HCT116 (cell line): ENCODE measurements at regions not wholly inside any gene's neighbourhood (a gene's known extent, or its start where the extent isn't known, plus 50 kb on each side); places are given as distances from the start of the nearest gene placed in this dataset.
A peak's percentile ranks its signal among the peaks of the same experiment; 100 is the strongest.

Experiments
- ATAC-seq: fragments of 200-7000 bp; cut with Tn5 transposase; 2 replicates; pipeline ENCODE4 v1.9.1; 2020; ENCODE audit warnings: mild to moderate bottlenecking, moderate library complexity
- BruUV-seq: library from RNA; stranded (reverse); fragments of 400-500 nt; replicated peaks from 2 replicates; lab custom pipeline; 2021; lab: Mats Ljungman, UMichigan
- CTCF ChIA-PET: fragments of 300-600 bp; sonication (Branson Sonifier 250); formaldehyde crosslinking; loops from one replicate; lab custom pipeline; 2021; ENCODE audit warnings: antibody characterized with exemption; lab: Charles Lee
- POLR2A ChIA-PET: fragments of 300-600, 350-600 bp; sonication (Branson Sonifier 250); formaldehyde crosslinking; loops from one replicate; lab custom pipeline; 2021; ENCODE audit warnings: antibody characterized with exemption; lab: Charles Lee
- RAD21 ChIA-PET, 2 experiments: fragments of 300-600 bp; sonication (Branson Sonifier 250); formaldehyde crosslinking; loops; one replicate each; lab custom pipeline; 2023; ENCODE audit warnings: low total read pairs in 2 of 2; ENCODE audit not compliant: uncharacterized antibody in 2 of 2, unreplicated experiment in 2 of 2, low non-redundant PET in 1 of 2; lab: Charles Lee
- DNase-seq: peaks from one replicate; pipeline ENCODE4 v3.0.0-alpha.2; 2010; ENCODE audit warnings: low read depth, low spot score
- H2AFZ ChIP-seq: fragments of 200-600 bp; shearing (Covaris generic), sonication (generic); 2 replicates; pipeline ENCODE4 v1.6.1; 2017; ENCODE audit warnings: low read depth, mixed run types, mixed read lengths, antibody characterized with exemption, low read length; ENCODE audit not compliant: poor library complexity, severe bottlenecking
- H3K27ac ChIP-seq: 2 replicates; pipeline ENCODE4 v1.5.1; 2012; ENCODE audit warnings: low read depth, low read length
- H3K27me3 ChIP-seq: fragments of 200-600 bp; sonication (generic); 2 replicates; pipeline ENCODE4 v1.6.1; 2016; ENCODE audit warnings: mixed run types, low read length, mixed read lengths; ENCODE audit not compliant: insufficient read depth
- H3K36me3 ChIP-seq, 2 experiments: fragments of 200-500 bp in 1 of 2; fragments of 200-600 bp in 1 of 2; sonication (Bioruptor generic) in 1 of 2; sonication (generic) in 1 of 2; 2 replicates each; pipeline versions ENCODE4 v1.5.1 to v1.6.1; 2014 to 2016; ENCODE audit warnings: low read length in 2 of 2, inconsistent platforms in 1 of 2, mixed read lengths in 1 of 2, mixed run types in 1 of 2; ENCODE audit not compliant: insufficient read depth in 2 of 2, control insufficient read depth in 1 of 2
- H3K4me1 ChIP-seq, 2 experiments: fragments of 200-600 bp in 1 of 2; sonication (generic) in 1 of 2; 2 replicates each; pipeline versions ENCODE4 v1.5.1 to v1.6.1; 2012 to 2017; ENCODE audit warnings: low read length in 2 of 2, inconsistent platforms in 1 of 2, mild to moderate bottlenecking in 1 of 2, mixed read lengths in 1 of 2, mixed run types in 1 of 2, moderate library complexity in 1 of 2; ENCODE audit not compliant: insufficient read depth in 2 of 2, control insufficient read depth in 1 of 2
- H3K4me2 ChIP-seq: fragments of 200-600 bp; sonication (generic); 2 replicates; pipeline ENCODE4 v1.6.1; 2017; ENCODE audit warnings: mixed run types, low read length, mixed read lengths
- H3K4me3 ChIP-seq, 2 experiments: fragments of 200-600 bp in 1 of 2; sonication (generic) in 1 of 2; replicated peaks in 1 of 2; 2 replicates each; pipeline ENCODE4 v1.5.1; 2011 to 2016; ENCODE audit warnings: low read length in 2 of 2, control low read depth in 1 of 2, low read depth in 1 of 2, mild to moderate bottlenecking in 1 of 2, mixed read lengths in 1 of 2, mixed run types in 1 of 2
- H3K79me2 ChIP-seq: fragments of 200-600 bp; sonication (generic); 2 replicates; pipeline ENCODE4 v1.6.1; 2017; ENCODE audit warnings: mild to moderate bottlenecking, mixed run types, low read length, moderate library complexity, mixed read lengths; ENCODE audit not compliant: insufficient read depth
- H3K9ac ChIP-seq: fragments of 200-600 bp; sonication (generic); 2 replicates; pipeline ENCODE4 v1.6.1; 2016; ENCODE audit warnings: low read length, mixed read lengths
- H3K9me2 ChIP-seq: fragments of 200-600 bp; sonication (generic), shearing (Covaris generic); 2 replicates; pipeline ENCODE4 v1.6.1; 2017; ENCODE audit warnings: mixed run types, mild to moderate bottlenecking, moderate library complexity; ENCODE audit not compliant: insufficient read depth
- H3K9me3 ChIP-seq, 2 experiments: fragments of 200-500 bp in 1 of 2; fragments of 200-600 bp in 1 of 2; sonication (Bioruptor generic) in 1 of 2; sonication (generic) in 1 of 2; 2 replicates each; pipeline ENCODE4 v1.6.1; 2014 to 2017; ENCODE audit warnings: low read length in 2 of 2, mixed read lengths in 2 of 2, inconsistent platforms in 1 of 2, low read depth in 1 of 2, mild to moderate bottlenecking in 1 of 2, mixed run types in 1 of 2, moderate library complexity in 1 of 2; ENCODE audit not compliant: control insufficient read depth in 1 of 2, insufficient read depth in 1 of 2
- H4K20me1 ChIP-seq: fragments of 200-600 bp; sonication (generic), shearing (Covaris generic); 2 replicates; pipeline ENCODE4 v1.6.1; 2017; ENCODE audit warnings: mixed run types, mild to moderate bottlenecking, moderate library complexity; ENCODE audit not compliant: insufficient read depth
- ATF3 ChIP-seq: IDR thresholded peaks from 2 replicates; pipeline ENCODE4 v1.6.1; 2012
- CBX3 ChIP-seq: IDR thresholded peaks from 2 replicates; pipeline ENCODE4 v1.6.1; 2012; ENCODE audit warnings: low read depth
- CEBPB ChIP-seq: IDR thresholded peaks from 2 replicates; pipeline ENCODE4 v1.6.1; 2012; ENCODE audit warnings: low read depth
- CTCF ChIP-seq, 3 experiments: fragments of 200-600 bp in 1 of 3; sonication (generic) in 1 of 3; IDR thresholded peaks in 2 of 3; conservative IDR thresholded peaks in 1 of 3; 2 replicates each; pipeline ENCODE4 v1.5.1; 2012 to 2017; ENCODE audit warnings: low read depth in 2 of 3, low read length in 2 of 3, antibody characterized with exemption in 1 of 3, borderline replicate concordance in 1 of 3, control low read depth in 1 of 3, mild to moderate bottlenecking in 1 of 3, mixed read lengths in 1 of 3, mixed run types in 1 of 3, moderate library complexity in 1 of 3; ENCODE audit not compliant: insufficient read depth in 1 of 3
- ELF1 ChIP-seq: IDR thresholded peaks from 2 replicates; pipeline ENCODE4 v1.6.1; 2012; ENCODE audit warnings: low read depth, borderline replicate concordance
- EZH2 ChIP-seq: fragments of 200-600 bp; sonication (generic); IDR thresholded peaks from 2 replicates; pipeline ENCODE4 v1.6.1; 2017; ENCODE audit warnings: antibody characterized with exemption, mixed run types
- EZH2phosphoT487 ChIP-seq: fragments of 200-600 bp; IDR thresholded peaks from 2 replicates; pipeline ENCODE4 v1.6.1; 2018; ENCODE audit warnings: antibody characterized with exemption, borderline replicate concordance
- JUND ChIP-seq: IDR thresholded peaks from 2 replicates; pipeline ENCODE4 v1.6.1; 2012
- POLR2AphosphoS5 ChIP-seq: IDR thresholded peaks from 2 replicates; pipeline ENCODE4 v1.6.1; 2011; ENCODE audit warnings: mild to moderate bottlenecking, low read depth, low read length, moderate library complexity
- RAD21 ChIP-seq: IDR thresholded peaks from 2 replicates; pipeline ENCODE4 v1.6.1; 2012; ENCODE audit warnings: low read depth, mild to moderate bottlenecking
- SIN3A ChIP-seq: IDR thresholded peaks from 2 replicates; pipeline ENCODE4 v1.6.1; 2012; ENCODE audit warnings: low read depth
- SP1 ChIP-seq: IDR thresholded peaks from 2 replicates; pipeline ENCODE4 v1.6.1; 2012; ENCODE audit warnings: low read depth
- SRF ChIP-seq: IDR thresholded peaks from 2 replicates; pipeline ENCODE4 v1.6.1; 2012; ENCODE audit warnings: low read depth
- TCF7L2 ChIP-seq: IDR thresholded peaks from 2 replicates; pipeline ENCODE4 v1.7.0; 2011; ENCODE audit warnings: borderline replicate concordance, inconsistent platforms; ENCODE audit not compliant: insufficient read depth, insufficient read length; ENCODE audit errors: extremely low read depth
- ZFX ChIP-seq: fragments of 450-650 bp; IDR thresholded peaks from 2 replicates; pipeline ENCODE4 v1.6.1; 2017
- ZNF274 ChIP-seq: fragments of 200-500 bp; sonication (Bioruptor generic); IDR thresholded peaks from 2 replicates; pipeline ENCODE4 v1.6.1; 2014; ENCODE audit warnings: mild to moderate bottlenecking, low read depth, low read length, inconsistent platforms
- intact Hi-C: fragments of 100-400 bp; cut with micrococcal nuclease; formaldehyde crosslinking; loops from 2 replicates; pipeline ENCODE4 v1.10.0; 2022

GRCh38 chr10:63711361-63711760 lies 190.2 kb downstream of the REEP3 start:
- peak overlapping the region; percentile 75 for H3K27ac ChIP-seq
- no peaks in the 10 kb centered on the region for H3K79me2 ChIP-seq
- H3K27me3 ChIP-seq, result no peaks in the 10 kb centered on the region
- ChIA-PET POLR2A (interaction anchor here (1.1 to 3.1 kb wide), 5 partner anchors 8 to 80 kb away, joined by 4 to 25 read pairs (median 8); no protein-coding TSS in a partner anchor), CTCF (interaction anchor here (1.5 to 1.7 kb wide), 4 partner anchors 8 to 545 kb away, joined by 4 to 7 read pairs (median 5); no protein-coding TSS in a partner anchor), RAD21 (no interaction called here)
- H3K36me3 ChIP-seq, result no peaks in the 10 kb centered on the region
- peak overlapping the region; percentile 26; the same call in 1 of the 2 replicates for H3K9ac ChIP-seq
- DNase-seq, result no peak
- TF ChIP-seq CBX3 (no peak), SP1 (no peak), ZFX (peak; percentile 41; the same call in 1 of the 2 replicates), ELF1 (no peak), JUND (no peak)
- intact Hi-C loops, result loop anchor here (5.0 to 10.0 kb wide), 4 partner anchors 157 to 894 kb away; partner anchors contain the start of genes EGR2 and JMJD1C
- no peak overlapping the region for H3K4me3 ChIP-seq
- H3K4me2 ChIP-seq, result peak overlapping the region; percentile 56
- peaks cover 62 to 77% of the 10 kb centered on the region in 2 experiments for H3K4me1 ChIP-seq
- no peaks in the 10 kb centered on the region for H3K9me3 ChIP-seq
- no peaks in the 10 kb centered on the region for H4K20me1 ChIP-seq
- no peaks in the 10 kb centered on the region for H3K9me2 ChIP-seq
- no peak for ATAC-seq
- BruUV-seq, result no TSS peak
- peak overlapping the region; percentile 28 for H2AFZ ChIP-seq

GRCh38 chr10:63711867-63712716 lies 190.9 kb downstream of the REEP3 start:
- no peaks in the 10 kb centered on the region for H4K20me1 ChIP-seq
- ChIA-PET RAD21 (interaction anchor here (0.7 to 1.3 kb wide), 3 partner anchors 78 to 83 kb away, joined by 3 to 4 read pairs (median 4); no protein-coding TSS in a partner anchor), CTCF (interaction anchor here (0.9 to 2.1 kb wide), 6 partner anchors 8 to 545 kb away, joined by 3 to 19 read pairs (median 5); no protein-coding TSS in a partner anchor), POLR2A (interaction anchor here (0.6 to 3.1 kb wide), 9 partner anchors 9 to 448 kb away, joined by 3 to 25 read pairs (median 5); no protein-coding TSS in a partner anchor)
- no peaks in the 10 kb centered on the region for H3K36me3 ChIP-seq
- H3K4me1 ChIP-seq, result peaks cover 59 to 75% of the 10 kb centered on the region in 2 experiments
- peak overlapping the region; percentile 28 for H2AFZ ChIP-seq
- BruUV-seq, result TSS peak; percentile 30
- DNase-seq (peak; percentile 99), ATAC-seq (peak; percentile 91)
- H3K27me3 ChIP-seq, result no peaks in the 10 kb centered on the region
- H3K79me2 ChIP-seq, result no peaks in the 10 kb centered on the region
- H3K4me2 ChIP-seq, result peak overlapping the region; percentile 56
- H3K27ac ChIP-seq, result peak overlapping the region; percentile 75
- peak overlapping the region; percentile 29 for H3K9ac ChIP-seq
- H3K4me3 ChIP-seq, result 0 out of 4 replicates have a peak overlapping the region, but pooled peaks of 1 of the 2 experiments have one; percentile 5
- no peaks in the 10 kb centered on the region for H3K9me3 ChIP-seq
- intact Hi-C loops, result loop anchor here (2.0 to 10.0 kb wide), 6 partner anchors 83 to 895 kb away; partner anchors contain the start of genes EGR2 and JMJD1C
- no peaks in the 10 kb centered on the region for H3K9me2 ChIP-seq
- TF ChIP-seq ATF3 (peak; percentile 62; the same call in 1 of the 2 replicates), CEBPB (peak; percentile 90), EZH2phosphoT487 (no peak), SIN3A (peak; percentile 98), ZFX (no peak), SRF (peak; percentile 76), CBX3 (peak; percentile 97; the same call in 1 of the 2 replicates), POLR2AphosphoS5 (peak; percentile 85), SP1 (peak; percentile 97), ELF1 (no peak; the same call in 1 of the 2 replicates), CTCF (IDR thresholded peaks at IDR 0.05 in 2 of 3, conservative IDR thresholded peaks at IDR 0.05 in 1 of 3; ENCODE audit: borderline replicate concordance in 1 of 3, insufficient read depth in 1 of 3, low read depth in 2 of 3, low read length in 2 of 3) (no peak), ZNF274 (no peak), EZH2 (no peak), TCF7L2 (peak; percentile 99), RAD21 (peak; percentile 36)
